ENCODE measurements at regions not wholly inside any gene's neighbourhood (a gene's known extent, or its start where the extent isn't known, plus 50 kb on each side); places are given as distances from the start of the nearest gene placed in this dataset.
"Not testable (repeated sequence)": the region's sequence is repeated elsewhere in the genome, so short reads cannot be mapped to it uniquely, and the experiment has no call there.

- H3K27ac ChIP-seq (ENCODE audit: low read depth, low read length) = not testable (repeated sequence)
These were observed 116.0 kb downstream of the PMAIP1 start for GRCh38 chr18:60015826-60016225.

GRCh38 chr18:60013148-60013547 is 113.4 kb downstream of the PMAIP1 start:
- H3K27ac ChIP-seq (ENCODE audit: low read depth, low read length); H3K36me3 ChIP-seq (ENCODE audit: insufficient read depth, low read length); H3K9ac ChIP-seq (ENCODE audit: low read depth, low read length); H3K27me3 ChIP-seq (ENCODE audit: insufficient read depth, low read length); H3K4me3 ChIP-seq (ENCODE audit: low read length); H3K4me1 ChIP-seq (ENCODE audit: insufficient read depth, low read length); H3K9me3 ChIP-seq (ENCODE audit: insufficient read depth, low read depth, low read length): not testable (repeated sequence)
- 95% methylated on average over 8 of the region's 9 CpGs for WGBS

More at GRCh38 chr18:60015826-60016225, 116.0 kb downstream of the PMAIP1 start:
- H3K9me3 ChIP-seq (ENCODE audit: insufficient read depth, low read depth, low read length); H3K27me3 ChIP-seq (ENCODE audit: insufficient read depth, low read length); H3K9ac ChIP-seq (ENCODE audit: low read depth, low read length); H3K4me3 ChIP-seq (ENCODE audit: low read length); H3K36me3 ChIP-seq (ENCODE audit: insufficient read depth, low read length): not testable (repeated sequence)
- peaks cover 21% of the 10 kb centered on the region for H3K4me1 ChIP-seq (ENCODE audit: insufficient read depth, low read length)

- Histone ChIP-seq H3K4me1 (ENCODE audit: insufficient read depth, low read length) (no peaks in the 10 kb centered on the region), H3K27me3 (ENCODE audit: insufficient read depth, low read length) (no peaks in the 10 kb centered on the region), H3K36me3 (ENCODE audit: insufficient read depth, low read length) (no peaks in the 10 kb centered on the region), H3K9ac (ENCODE audit: low read depth, low read length) (no peak overlapping the region), H3K27ac (ENCODE audit: low read depth, low read length) (no peak overlapping the region), H3K4me3 (ENCODE audit: low read length) (no peak overlapping the region), H3K9me3 (ENCODE audit: insufficient read depth, low read depth, low read length) (no peaks in the 10 kb centered on the region)
- WGBS = 98% methylated on average over 35 of the region's 35 CpGs
These were observed 111.2 kb downstream of the PMAIP1 start for GRCh38 chr18:60010984-60011383.

GRCh38 chr18:60010513-60010912 is 110.7 kb downstream of the PMAIP1 start:
- H3K27me3 ChIP-seq (ENCODE audit: insufficient read depth, low read length) = no peaks in the 10 kb centered on the region
- H3K36me3 ChIP-seq (ENCODE audit: insufficient read depth, low read length) = no peaks in the 10 kb centered on the region
- no peaks in the 10 kb centered on the region for H3K9me3 ChIP-seq (ENCODE audit: insufficient read depth, low read depth, low read length)
- no peak overlapping the region for H3K4me3 ChIP-seq (ENCODE audit: low read length)
- no peak overlapping the region for H3K27ac ChIP-seq (ENCODE audit: low read depth, low read length)
- no peak overlapping the region for H3K9ac ChIP-seq (ENCODE audit: low read depth, low read length)
- H3K4me1 ChIP-seq (ENCODE audit: insufficient read depth, low read length) = no peaks in the 10 kb centered on the region
- 96% methylated on average over 23 of the region's 23 CpGs for WGBS

- WGBS = 73% methylated on average over 1 of the region's 2 CpGs
- no peak overlapping the region for H3K27ac ChIP-seq (ENCODE audit: low read depth, low read length)
- no peaks in the 10 kb centered on the region for H3K9me3 ChIP-seq (ENCODE audit: insufficient read depth, low read depth, low read length)
These were observed 107.9 kb downstream of the PMAIP1 start for GRCh38 chr18:60007661-60008060.

GRCh38 chr18:60003610-60004185 is 103.9 kb downstream of the PMAIP1 start:
- no peak overlapping the region for H3K27ac ChIP-seq (ENCODE audit: low read depth, low read length)
- H3K9ac ChIP-seq (ENCODE audit: low read depth, low read length) = no peak overlapping the region
- no peaks in the 10 kb centered on the region for H3K9me3 ChIP-seq (ENCODE audit: insufficient read depth, low read depth, low read length)
- no peak overlapping the region for H3K4me3 ChIP-seq (ENCODE audit: low read length)
- 91% methylated on average over 16 of the region's 16 CpGs for WGBS
- H3K4me1 ChIP-seq (ENCODE audit: insufficient read depth, low read length) = no peaks in the 10 kb centered on the region
- H3K36me3 ChIP-seq (ENCODE audit: insufficient read depth, low read length) = no peaks in the 10 kb centered on the region
- no peaks in the 10 kb centered on the region for H3K27me3 ChIP-seq (ENCODE audit: insufficient read depth, low read length)

More at GRCh38 chr18:60007661-60008060, 107.9 kb downstream of the PMAIP1 start:
- Histone ChIP-seq H3K4me3 (ENCODE audit: low read length) (no peak overlapping the region), H3K27me3 (ENCODE audit: insufficient read depth, low read length) (no peaks in the 10 kb centered on the region), H3K9ac (ENCODE audit: low read depth, low read length) (no peak overlapping the region), H3K36me3 (ENCODE audit: insufficient read depth, low read length) (no peaks in the 10 kb centered on the region), H3K4me1 (ENCODE audit: insufficient read depth, low read length) (no peaks in the 10 kb centered on the region)

GRCh38 chr18:59996370-59996966 is 96.7 kb downstream of the PMAIP1 start:
- H3K9ac ChIP-seq (ENCODE audit: low read depth, low read length) = no peak overlapping the region
- no peaks in the 10 kb centered on the region for H3K27me3 ChIP-seq (ENCODE audit: insufficient read depth, low read length)
- WGBS = 27% methylated on average over 5 of the region's 5 CpGs
- no peaks in the 10 kb centered on the region for H3K4me1 ChIP-seq (ENCODE audit: insufficient read depth, low read length)
- H3K4me3 ChIP-seq (ENCODE audit: low read length) = no peak overlapping the region
- no peak overlapping the region for H3K27ac ChIP-seq (ENCODE audit: low read depth, low read length)
- H3K9me3 ChIP-seq (ENCODE audit: insufficient read depth, low read depth, low read length) = no peaks in the 10 kb centered on the region
- no peaks in the 10 kb centered on the region for H3K36me3 ChIP-seq (ENCODE audit: insufficient read depth, low read length)

- Histone ChIP-seq H3K27ac (ENCODE audit: low read depth, low read length) (no peak overlapping the region), H3K4me3 (ENCODE audit: low read length) (no peak overlapping the region), H3K9me3 (ENCODE audit: insufficient read depth, low read depth, low read length) (no peaks in the 10 kb centered on the region), H3K9ac (ENCODE audit: low read depth, low read length) (no peak overlapping the region), H3K36me3 (ENCODE audit: insufficient read depth, low read length) (no peaks in the 10 kb centered on the region), H3K4me1 (ENCODE audit: insufficient read depth, low read length) (no peaks in the 10 kb centered on the region), H3K27me3 (ENCODE audit: insufficient read depth, low read length) (no peaks in the 10 kb centered on the region)
- 44% methylated on average over 1 of the region's 1 CpG for WGBS
These were observed 94.6 kb downstream of the PMAIP1 start for GRCh38 chr18:59994357-59994756.

GRCh38 chr18:59993560-59993959 is 93.8 kb downstream of the PMAIP1 start:
- H3K4me1 ChIP-seq (ENCODE audit: insufficient read depth, low read length) = no peaks in the 10 kb centered on the region
- H3K4me3 ChIP-seq (ENCODE audit: low read length) = no peak overlapping the region
- no peaks in the 10 kb centered on the region for H3K9me3 ChIP-seq (ENCODE audit: insufficient read depth, low read depth, low read length)
- H3K36me3 ChIP-seq (ENCODE audit: insufficient read depth, low read length) = no peaks in the 10 kb centered on the region
- H3K27me3 ChIP-seq (ENCODE audit: insufficient read depth, low read length) = no peaks in the 10 kb centered on the region
- no peak overlapping the region for H3K9ac ChIP-seq (ENCODE audit: low read depth, low read length)
- 97% methylated on average over 5 of the region's 5 CpGs for WGBS
- no peak overlapping the region for H3K27ac ChIP-seq (ENCODE audit: low read depth, low read length)

GRCh38 chr18:59990121-59990823 is 90.5 kb downstream of the PMAIP1 start:
- Histone ChIP-seq H3K9ac (ENCODE audit: low read depth, low read length) (no peak overlapping the region), H3K4me1 (ENCODE audit: insufficient read depth, low read length) (no peaks in the 10 kb centered on the region), H3K27me3 (ENCODE audit: insufficient read depth, low read length) (no peaks in the 10 kb centered on the region), H3K36me3 (ENCODE audit: insufficient read depth, low read length) (no peaks in the 10 kb centered on the region), H3K9me3 (ENCODE audit: insufficient read depth, low read depth, low read length) (no peaks in the 10 kb centered on the region), H3K4me3 (ENCODE audit: low read length) (no peak overlapping the region), H3K27ac (ENCODE audit: low read depth, low read length) (no peak overlapping the region)
- 100% methylated on average over 1 of the region's 1 CpG for WGBS

- H3K27ac ChIP-seq (ENCODE audit: low read depth, low read length) = no peak overlapping the region
- no peak overlapping the region for H3K4me3 ChIP-seq (ENCODE audit: low read length)
- H3K9ac ChIP-seq (ENCODE audit: low read depth, low read length) = no peak overlapping the region
- no peaks in the 10 kb centered on the region for H3K36me3 ChIP-seq (ENCODE audit: insufficient read depth, low read length)
- H3K4me1 ChIP-seq (ENCODE audit: insufficient read depth, low read length) = no peaks in the 10 kb centered on the region
- 48% methylated on average over 2 of the region's 5 CpGs for WGBS
- no peaks in the 10 kb centered on the region for H3K9me3 ChIP-seq (ENCODE audit: insufficient read depth, low read depth, low read length)
- H3K27me3 ChIP-seq (ENCODE audit: insufficient read depth, low read length) = no peaks in the 10 kb centered on the region
These were observed 88.4 kb downstream of the PMAIP1 start for GRCh38 chr18:59988098-59988706.

All from HUES64 (cell line).